ENCODE measurements at regions not wholly inside any gene's neighbourhood (a gene's known extent, or its start where the extent isn't known, plus 50 kb on each side); places are given as distances from the start of the nearest gene placed in this dataset.
A peak's percentile ranks its signal among the peaks of the same experiment; 100 is the strongest.
"Not testable (repeated sequence)": the region's sequence is repeated elsewhere in the genome, so short reads cannot be mapped to it uniquely, and the experiment has no call there.

GRCh38 chr4:79547851-79548250, 139.8 kb upstream of the GK2 start:
- DNase-seq (ENCODE audit: low read depth): no peak

DNA sequence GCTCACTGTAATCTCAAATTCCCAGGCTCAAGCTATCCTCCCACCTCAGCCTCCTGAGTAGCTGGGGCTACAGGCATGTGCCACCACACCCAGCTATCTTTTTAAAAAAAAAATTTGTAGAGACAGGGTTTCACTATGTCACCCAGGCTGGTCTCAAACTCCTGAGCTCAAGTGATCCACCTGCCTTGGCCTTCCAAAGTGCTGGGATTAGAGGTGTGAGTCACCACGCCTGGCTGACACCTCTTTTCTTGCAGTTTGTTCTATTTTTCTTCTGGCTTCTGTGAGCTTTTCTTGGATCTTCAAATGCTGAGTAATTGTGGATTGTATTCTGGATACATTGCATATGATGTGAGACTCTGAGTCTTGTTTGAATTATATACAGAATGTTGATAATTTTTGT, 137.3 kb upstream of the GK2 start:
- not testable (repeated sequence) for DNase-seq (ENCODE audit: low read depth)

- DNase-seq (ENCODE audit: low read depth): no peak
These were observed 132.1 kb upstream of the GK2 start for GRCh38 chr4:79540143-79540542.

- no peak for DNase-seq (ENCODE audit: low read depth)
These were observed 127.5 kb upstream of the GK2 start for GRCh38 chr4:79535516-79535915.

DNA sequence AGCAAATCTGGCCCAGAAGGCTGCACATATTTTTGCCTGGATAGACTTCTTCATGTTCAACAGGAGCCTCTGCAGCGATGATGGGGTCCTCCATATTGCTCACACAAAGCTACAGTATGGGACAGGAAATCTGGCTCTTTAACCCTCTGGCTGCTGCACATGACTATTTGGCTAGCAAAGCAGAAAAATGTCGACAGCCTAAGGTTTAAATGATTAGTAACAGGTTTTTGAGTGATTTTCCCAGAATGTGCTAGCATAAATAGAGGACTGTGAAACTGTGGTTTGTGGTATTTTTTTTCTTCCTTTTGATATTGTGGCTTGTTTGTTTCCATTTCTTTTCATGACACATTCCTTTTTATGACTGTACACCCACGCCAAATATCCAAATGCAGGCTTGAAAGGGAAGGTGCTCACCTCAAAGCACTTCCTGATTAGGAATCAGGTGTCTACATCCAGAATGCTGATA, 120.2 kb upstream of the GK2 start:
- DNase-seq (ENCODE audit: low read depth): peak; percentile 17

DNA sequence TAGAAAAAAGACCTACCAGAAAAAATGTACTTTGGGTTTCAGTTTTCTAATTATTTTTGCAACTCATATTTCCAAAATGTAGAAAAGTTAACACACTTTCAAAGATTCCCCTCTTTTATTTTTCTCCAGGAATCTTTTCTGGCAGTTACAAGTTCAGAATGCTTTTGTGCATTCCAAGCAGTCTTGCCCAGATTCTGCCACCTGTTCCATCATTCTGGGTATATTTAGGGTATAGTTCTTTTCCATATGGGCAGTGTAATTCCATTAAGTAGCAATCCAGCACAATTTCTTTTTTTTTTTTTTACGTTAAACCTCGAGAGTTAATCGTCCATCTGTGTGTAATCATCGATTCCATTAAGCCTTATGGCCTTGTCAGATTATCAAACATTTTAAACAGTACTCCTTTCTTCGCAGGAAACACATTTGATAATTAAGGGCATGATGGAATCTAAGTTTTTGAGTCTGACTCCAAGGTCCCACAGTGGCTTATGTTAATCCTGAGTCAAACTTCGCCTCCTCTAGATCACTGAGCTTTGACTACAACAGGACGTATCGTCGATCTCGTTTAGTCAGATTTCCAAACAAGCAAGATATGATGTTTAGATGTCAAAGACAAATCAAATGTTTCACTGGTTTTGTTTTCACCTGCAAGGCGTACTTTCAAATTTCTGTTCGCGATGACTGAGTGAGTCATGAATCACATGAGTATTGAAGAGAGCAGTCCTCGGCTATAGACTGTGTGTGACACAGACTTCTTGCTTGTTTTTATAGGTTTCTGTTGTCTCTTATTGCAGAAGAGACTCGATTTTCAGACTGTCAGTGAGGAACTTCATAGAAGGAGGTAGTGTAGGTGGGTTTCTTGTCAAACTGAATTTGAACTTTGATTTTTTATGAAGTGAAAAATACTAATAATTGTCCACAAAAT, 118.9 kb upstream of the GK2 start:
- DNase-seq (ENCODE audit: low read depth): no peak

DNA sequence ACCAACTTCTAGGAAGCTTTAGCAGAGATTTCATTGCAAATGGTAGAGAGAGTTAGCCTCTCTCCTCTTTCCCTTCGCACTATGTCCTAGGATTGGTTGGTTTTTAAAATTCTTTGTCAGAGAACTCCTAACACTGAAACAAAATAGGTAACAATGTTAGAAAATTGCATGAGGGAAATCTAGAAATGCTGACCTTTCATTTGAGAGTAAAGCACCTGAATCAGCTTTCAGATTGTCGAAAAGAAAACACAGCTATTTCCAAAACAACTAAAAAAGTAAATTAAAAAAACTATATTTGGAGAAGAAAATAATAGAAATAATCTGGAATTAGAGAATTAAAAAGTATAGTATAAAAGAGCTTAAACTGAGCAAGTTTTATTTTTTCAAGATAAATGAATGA, 108.1 kb upstream of the GK2 start:
- DNase-seq (ENCODE audit: low read depth): no peak

DNA sequence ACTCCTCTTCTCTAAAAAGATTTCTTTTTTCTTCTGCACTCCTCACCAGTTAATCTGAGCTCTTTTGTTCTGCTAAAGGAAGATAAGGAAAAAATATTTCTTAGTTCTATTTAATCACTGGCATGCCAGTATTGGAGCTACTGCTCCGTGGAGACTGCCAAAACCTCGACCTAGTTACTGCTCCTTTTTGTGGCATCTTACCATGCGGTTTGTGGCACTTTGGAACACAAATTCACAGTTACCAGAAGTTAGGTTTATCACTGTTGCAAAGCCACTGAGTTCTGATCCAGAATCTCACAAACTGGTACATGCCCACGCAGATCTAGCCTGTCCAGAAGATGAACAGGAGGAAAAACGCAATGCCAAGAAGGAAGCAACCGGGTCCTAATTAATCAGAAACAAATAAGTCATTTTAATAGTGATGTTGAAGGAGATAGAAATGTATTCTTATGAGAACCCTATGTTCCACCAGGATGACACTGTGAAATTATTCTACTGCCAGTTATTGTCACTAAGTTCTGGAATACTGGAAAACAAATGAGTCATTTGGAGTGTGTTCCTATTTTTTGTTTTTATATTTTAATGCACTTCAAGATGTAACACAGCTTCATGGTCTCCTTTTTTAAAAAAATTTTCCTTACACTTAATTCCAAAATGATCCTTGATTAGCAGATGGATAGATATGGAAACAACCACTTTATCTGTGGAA, 106.7 kb upstream of the GK2 start:
- no peak for DNase-seq (ENCODE audit: low read depth)

DNA sequence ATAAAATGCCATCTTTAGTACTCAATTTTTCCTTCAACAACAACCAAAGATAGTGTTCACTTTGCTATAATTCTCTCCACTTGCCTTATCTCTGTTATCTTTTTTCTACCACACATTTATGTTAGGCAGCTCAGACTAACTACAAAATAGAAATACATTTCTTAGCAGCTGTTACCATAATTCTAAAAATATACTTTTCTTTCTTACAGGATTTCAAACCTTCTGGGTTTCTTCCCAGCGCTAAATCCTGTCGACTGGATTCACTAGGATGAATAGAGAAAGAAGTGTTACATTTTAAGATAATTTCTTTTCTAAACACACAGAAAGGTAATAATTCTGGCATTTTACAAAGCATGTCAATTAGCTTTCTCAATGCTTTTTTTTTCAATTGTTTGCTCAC, 105.5 kb upstream of the GK2 start:
- DNase-seq (ENCODE audit: low read depth): no peak

DNA sequence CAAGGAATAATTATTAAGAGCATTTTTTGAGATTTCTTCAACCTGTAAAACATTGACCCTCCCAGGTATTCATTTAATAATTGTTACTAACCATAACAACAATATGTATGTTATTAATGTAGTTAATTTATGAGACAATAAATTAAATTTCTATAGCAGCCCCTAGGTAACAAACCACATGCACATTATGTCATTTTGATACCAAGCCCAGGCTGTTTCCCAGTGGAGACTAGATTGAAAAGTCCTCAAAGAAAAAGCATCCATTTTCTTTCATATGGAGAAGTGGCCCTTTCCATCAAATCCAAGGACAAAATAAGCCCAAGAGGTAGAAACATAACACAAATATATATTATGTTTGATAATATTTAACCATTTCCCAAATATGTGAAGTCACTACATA, 104.3 kb upstream of the GK2 start:
- no peak for DNase-seq (ENCODE audit: low read depth)

DNA sequence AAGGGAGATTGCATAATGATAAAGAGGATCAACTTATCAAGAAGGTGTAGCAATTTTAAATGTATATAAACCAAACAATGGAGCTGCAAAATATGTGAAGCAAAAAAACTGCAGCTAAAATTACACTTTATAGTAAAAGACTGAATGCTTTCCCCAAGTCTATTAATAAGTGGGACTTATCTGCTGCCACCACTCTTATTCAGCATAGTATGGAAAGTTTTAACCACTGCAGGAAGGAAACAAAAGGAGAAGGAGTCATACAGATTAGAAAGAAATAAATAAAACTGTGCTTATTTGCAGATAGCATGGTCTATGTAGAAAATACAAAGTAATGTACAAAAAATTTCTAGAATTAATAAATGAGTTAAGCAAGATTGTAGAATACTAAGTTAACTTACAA, 94.1 kb upstream of the GK2 start:
- DNase-seq (ENCODE audit: low read depth): no peak

GRCh38 chr4:79498282-79498681, 90.3 kb upstream of the GK2 start:
- DNase-seq (ENCODE audit: low read depth): no peak

GRCh38 chr4:79497001-79497400, 89.0 kb upstream of the GK2 start:
- DNase-seq (ENCODE audit: low read depth): no peak

- DNase-seq (ENCODE audit: low read depth): no peak
These were observed 87.4 kb upstream of the GK2 start for GRCh38 chr4:79495447-79495846.

DNA sequence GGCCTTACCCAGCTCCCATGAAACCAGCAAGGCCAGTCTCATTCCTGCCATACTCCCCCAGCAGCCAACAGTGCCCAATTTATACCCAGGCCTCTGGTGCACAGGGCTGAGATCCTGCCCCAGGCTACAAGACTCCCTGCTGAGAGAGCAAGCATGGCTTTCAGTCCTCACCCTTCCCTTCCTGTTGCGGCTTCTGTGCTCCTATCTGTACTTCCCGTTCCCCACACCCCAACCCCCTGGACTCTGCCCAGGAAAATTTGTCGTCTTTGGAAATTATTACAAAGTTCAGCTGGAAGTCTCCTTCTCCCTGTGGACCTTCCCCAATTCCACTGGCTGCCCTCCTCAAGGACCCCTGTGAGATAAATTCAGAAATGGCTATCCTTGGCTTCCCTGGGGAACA, 84.1 kb upstream of the GK2 start:
- DNase-seq (ENCODE audit: low read depth): no peak

DNA sequence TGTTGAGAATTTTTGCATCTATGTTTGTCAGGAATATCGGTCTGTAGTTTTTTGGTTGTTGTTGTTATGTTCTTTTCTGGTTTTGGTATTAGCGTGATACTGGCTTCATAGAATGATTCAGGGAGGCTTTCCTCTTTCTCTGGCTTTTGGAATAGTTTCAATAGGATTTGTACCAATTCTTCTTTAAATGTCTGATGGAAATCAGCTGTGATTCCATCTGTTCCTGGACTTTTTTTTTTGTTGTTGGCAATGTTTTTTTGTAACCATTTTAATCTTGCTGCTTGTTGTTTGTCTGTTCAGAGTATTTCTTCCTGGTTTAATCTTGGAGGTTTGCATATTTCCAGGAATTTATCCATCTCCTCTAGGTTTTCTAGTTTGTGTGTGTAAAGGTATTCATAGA, 81.5 kb upstream of the GK2 start:
- DNase-seq (ENCODE audit: low read depth): no peak

DNA sequence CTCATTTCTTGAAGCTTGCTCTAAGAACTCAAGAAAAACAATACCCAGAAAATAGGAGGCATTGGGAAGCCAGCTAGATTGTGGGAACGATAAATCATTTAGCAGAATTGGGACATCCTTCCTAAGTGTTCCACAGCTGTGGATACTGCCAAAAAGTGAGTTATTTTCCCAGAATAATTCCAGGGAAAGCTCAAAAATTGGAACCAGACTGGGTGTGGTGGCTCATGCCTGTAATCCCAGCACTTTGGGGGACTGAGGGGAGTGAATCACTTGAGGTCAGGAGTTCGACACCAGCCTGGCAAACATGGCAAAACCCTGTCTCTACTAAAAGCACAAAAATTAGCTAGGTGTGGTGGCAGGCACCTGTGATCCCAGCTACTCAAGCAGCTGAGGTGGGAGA, 68.2 kb upstream of the GK2 start:
- DNase-seq (ENCODE audit: low read depth): no peak

DNA sequence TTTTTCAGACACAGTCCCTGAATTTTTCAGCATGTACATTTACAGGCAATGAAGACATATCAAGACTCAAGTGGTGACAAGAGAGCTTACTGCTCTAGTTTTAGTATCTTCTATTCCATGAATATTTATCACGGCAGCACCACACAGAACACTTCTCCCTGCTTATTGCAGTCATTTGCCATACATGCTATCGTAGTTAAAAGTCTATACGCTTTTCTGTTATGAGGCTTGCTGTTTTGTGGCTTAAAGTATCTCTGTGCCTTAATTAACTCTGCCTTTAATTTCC, 65.4 kb upstream of the GK2 start:
- DNase-seq (ENCODE audit: low read depth): no peak

- DNase-seq (ENCODE audit: low read depth): no peak
These were observed 64.8 kb upstream of the GK2 start for GRCh38 chr4:79472693-79473438.

- DNase-seq (ENCODE audit: low read depth): no peak
These were observed 64.0 kb upstream of the GK2 start for GRCh38 chr4:79472036-79472435.

DNA sequence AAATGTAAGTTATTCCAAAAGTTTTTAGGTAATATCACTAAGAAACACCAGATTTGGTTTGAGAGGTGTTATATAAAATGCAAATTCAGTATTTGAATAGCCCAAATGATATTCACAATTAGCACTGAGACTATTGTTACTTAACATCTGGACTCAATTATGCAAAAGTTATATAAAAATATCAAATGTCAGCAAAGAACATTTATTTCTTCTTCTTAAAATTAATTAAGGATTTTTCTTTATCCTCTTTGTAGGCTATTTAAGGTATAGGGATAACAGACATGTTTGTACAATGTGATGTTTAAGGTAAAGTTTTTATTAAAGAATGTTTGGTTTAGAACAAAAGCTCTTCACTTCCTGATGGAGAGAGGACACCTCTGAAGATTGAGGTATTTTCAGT, 63.3 kb upstream of the GK2 start:
- DNase-seq (ENCODE audit: low read depth): no peak

DNA sequence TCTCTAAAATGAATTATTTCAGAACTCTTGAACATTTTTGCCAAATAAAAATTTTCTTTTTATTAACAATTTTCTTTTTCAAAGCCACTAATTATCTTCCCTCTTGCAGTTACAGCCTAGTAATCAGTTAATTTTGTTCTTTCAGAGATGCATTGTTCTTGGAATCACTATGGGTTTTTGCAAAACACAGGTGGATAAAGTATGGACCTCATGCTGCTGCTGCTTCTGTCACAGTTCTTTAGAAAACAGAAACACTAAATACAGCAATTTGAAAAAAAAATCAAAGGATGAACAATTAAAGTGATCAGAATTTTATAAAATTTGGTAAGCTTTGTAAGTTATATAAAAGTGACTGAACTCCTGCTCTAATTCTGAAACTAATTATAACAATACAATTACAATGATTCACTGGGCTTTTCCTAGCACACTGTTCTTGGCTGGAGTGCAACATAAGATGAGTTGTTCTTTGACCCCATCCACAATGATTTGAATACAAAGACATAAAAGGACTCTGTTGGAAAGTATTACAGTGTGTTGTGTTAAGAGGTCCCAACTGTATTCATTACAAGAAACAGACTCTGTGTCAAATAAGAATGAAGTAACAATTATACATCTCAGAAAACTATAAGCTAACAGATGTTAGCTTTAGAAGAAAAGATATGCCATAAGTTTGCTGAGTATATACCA, 59.4 kb upstream of the GK2 start:
- DNase-seq (ENCODE audit: low read depth): no peak

Measured in non-pigmented ciliary epithelial cell (primary cell).